ENCODE measurements at regions not wholly inside any gene's neighbourhood (a gene's known extent, or its start where the extent isn't known, plus 50 kb on each side); places are given as distances from the start of the nearest gene placed in this dataset.

DNA sequence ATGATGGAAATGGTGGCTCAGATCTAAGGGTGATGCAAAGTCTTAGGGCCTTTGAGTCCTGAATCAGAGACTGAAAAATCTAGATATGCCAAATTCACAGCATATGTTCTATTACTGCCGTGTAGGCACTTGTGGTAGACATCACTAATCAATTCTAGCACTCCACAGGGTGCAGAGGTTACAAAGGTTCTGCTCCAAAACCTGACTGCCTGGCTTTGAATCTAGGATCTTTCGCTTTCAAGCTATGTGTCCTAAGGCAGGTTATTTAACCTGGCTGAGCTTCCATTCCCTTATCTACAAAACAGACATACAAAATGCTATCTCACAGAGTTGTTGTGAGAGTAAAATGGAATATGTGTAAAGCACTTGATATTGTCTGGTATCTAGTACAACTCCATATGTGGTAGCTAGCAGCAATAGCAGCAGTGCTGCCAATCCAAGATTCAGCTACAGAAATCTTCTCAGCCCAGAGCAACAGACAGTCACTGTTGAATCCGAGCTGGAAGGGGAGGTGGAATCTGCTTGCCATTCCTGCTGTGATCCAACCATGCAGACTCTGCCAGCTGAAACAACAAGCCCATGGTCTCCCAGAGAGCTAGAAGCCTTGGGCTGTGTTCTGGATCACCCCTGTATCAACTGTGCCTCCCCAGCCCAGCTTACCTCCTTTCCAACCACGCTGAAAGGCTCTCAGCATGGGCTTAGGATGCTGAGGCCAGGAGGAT is 206.9 kb downstream of the TFAP2C start:
- no peak for DNase-seq (ENCODE audit: low read depth)

DNA sequence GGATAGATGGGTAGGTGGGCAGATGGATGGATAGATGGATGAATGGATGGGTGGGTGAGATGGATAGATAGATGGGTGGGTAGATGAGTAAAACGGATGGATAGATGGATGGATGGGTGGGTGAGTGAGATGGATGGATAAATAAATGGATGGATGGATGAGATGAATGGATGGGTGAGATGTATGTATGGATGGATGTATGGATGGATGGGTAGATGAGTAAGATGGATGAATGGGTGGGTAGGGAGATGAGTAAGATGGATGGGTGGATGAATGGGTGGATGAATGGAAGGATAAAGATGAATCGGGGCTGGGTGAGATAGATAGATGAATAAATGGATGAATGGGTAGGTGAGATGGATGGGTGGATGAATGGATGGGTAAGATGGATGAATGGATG is 210.1 kb downstream of the TFAP2C start:
- no peak for DNase-seq (ENCODE audit: low read depth)

DNA sequence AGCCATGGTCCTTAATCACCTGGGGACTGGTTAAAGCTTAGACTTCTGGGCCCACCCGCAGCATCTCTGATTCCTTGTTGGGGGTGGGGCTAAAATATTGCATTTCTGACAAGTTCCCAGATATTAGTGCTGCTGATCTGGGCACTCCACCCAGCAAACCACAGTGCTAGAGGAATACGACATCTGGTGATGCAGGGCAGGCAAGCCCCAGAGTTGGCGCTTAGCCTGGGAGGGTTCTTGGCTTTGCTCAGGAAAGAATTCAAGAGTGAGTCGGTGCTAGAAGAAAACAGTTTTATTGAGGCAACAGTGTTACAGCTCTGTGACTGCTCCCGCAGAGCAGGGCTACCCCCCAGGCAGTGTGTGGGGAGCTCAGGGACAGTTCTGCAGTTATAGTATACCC is 210.7 kb downstream of the TFAP2C start:
- no peak for DNase-seq (ENCODE audit: low read depth)

DNA sequence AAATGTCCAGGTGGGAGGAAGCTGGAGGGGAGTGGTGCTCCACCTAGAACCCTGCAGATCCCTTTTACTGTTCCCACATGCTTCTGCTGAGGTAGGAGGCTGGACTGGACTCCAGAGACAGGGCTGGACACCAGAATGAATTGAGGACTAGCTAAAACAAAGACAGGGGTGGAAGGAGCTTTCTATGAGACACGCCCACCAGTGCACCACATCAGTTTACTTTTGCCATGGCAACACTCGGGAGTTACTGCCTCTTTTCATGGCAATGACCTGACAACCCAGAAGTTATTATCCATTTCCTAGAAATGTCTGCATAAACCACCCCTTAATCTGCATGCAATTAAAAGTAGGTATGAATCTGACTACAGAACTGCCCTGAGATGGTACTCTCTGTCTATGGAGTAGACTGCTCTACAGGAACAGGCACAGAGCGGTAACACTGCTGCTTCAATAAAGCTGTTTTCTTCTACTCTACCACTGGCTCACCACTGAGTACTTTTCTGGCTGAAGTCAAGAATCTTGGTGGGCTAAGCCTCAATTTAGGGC is 211.7 kb downstream of the TFAP2C start:
- no peak for DNase-seq (ENCODE audit: low read depth)

DNA sequence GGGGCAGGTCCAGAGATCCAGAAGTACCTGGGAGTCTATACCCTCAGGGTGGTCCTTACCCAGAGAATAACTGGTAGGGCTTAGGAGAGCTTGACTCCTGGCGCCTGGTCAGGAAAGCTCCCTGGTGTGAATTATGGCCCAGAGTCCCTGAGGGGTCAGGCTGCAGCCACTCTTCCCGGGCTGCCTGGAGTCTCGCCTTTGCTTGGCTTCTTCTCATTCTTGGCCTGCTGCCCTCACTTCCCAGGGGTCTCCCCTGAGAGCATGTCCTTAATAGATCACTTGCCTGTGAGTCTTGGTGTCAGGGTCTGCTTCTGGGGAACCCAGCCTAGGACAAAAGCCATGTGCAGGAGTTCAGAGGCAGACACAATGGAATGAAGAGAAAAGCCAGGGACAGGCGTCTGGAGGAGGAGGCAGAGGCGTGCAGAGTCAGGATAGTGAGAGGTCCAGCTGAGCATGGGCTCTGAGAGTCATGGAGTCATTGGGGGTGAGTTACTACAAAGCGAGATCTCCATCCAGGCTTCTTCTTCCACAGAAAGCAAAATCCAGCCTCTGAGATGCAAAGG is 212.3 kb downstream of the TFAP2C start:
- DNase-seq (ENCODE audit: low read depth), result no peak

DNA sequence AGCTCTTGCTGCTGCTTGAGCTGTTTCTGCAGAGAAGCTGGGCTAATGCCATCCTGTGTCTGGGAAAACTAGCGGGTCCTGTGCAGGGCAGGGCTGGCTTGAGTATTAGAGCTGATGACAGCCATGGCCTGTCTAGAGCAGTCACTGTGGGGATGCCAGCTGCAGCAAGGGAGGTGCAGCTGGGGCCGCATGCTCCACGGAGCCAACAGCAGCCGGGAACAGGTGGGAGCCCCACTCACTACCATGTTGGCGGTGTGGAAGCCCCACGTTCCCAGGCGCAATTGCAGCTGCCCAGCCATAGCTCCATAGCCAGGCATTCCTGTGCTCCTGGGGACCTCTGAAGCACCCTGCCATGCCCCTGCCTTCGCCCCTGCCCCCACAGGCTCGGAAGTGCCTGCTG is 212.9 kb downstream of the TFAP2C start:
- no peak for DNase-seq (ENCODE audit: low read depth)

DNA sequence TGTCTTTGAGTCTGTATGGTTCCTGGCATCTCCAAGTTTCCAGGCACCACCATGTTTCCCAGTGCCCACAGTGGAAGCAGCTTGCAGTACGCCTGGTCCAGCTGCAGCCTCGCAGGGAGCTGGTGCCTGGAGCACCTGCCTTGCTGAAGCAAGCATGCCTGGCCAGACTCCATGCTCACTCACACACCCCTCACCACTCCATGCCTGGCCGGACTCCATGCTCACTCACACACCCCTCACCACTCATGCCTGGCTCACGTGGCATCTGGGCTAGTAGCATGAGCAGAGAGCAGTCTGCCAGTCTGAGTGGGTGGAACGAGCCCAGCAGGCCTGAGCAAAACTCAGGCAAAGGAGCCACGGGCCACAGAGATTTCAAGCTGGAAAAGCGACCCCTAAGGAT is 214.3 kb downstream of the TFAP2C start:
- DNase-seq (ENCODE audit: low read depth), result no peak

DNA sequence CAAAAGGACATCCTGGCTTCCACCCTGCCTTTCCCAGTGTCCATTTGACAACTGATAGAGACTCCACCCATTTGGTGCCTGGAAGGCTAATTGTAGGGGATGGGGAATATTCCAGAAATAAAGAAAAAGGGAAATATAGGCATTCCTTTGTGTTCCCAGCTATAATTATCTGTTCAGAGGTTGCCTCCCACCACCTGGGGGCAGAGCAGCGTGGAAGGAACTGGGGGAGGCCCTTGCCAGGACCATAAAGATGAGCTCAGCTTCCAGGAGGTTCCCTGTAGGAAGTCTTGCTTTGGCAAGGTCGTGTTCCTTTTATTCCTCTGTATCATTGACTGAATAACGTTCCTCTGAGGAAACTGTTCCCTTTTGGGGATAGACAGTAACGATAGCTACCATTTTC is 214.7 kb downstream of the TFAP2C start:
- no peak for DNase-seq (ENCODE audit: low read depth)

DNA sequence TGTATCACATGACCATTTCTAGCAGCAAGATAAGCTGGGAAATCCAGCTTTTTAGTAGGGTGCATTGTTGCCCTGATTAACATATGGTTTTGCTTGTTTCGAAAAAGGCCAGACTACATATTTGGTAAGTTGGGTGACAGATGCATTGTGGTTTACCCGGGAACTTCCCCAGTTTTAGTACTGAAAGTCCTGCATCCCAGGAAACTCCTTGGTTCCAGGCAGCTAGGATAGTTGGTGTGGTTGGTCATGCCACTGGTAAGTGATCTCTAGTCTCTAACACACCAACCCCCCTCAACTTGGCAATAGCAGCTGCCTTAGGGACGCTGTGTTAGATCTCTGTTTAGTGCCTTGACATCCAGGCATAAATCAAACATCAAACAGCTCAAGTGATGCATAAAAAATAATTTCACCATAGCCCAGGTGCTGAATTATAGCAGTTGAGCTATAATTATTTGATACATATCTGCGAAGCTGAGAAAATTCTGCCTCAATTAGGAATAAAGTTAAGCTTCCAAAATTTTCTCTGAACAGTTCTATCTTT is 216.5 kb downstream of the TFAP2C start:
- no peak for DNase-seq (ENCODE audit: low read depth)

DNA sequence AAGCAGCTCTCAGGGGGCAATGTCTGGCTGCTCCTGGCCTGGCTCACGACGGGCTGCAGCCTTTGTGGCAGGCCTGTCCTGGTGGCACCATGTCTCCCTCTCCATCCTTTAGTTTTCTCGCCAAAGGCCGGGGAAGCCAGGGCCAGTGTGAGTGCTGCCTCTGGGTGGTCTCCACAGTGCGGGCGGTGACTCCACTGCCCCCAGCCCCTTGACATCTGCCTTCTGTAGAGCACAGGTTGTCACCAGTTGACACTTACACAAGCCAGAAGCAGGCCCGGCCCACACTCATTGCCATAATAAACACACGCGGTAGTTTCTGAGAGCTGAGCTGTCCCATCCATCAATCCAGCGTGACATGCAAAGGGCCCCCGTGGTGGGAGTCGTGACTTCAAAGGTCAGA is 219.5 kb downstream of the TFAP2C start:
- DNase-seq (ENCODE audit: low read depth), result no peak

DNA sequence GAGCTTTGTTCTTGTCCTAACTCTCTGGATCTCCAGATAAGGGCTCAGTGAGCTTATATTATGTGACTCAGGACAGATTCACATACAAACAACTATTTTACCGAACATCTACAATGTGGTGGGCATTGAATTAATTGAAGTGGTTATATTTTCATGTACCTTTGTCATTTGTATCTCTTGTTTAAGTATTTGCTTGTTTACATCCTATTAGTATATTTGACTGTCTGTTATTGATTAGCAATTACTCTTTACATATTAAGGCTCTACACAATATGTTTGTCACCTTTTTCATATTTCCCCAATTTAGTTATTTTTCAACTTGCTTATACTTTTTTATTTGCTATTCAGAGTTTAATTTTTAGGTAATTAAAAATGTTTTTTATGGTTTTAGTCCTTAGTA is 222.4 kb downstream of the TFAP2C start:
- no peak for DNase-seq (ENCODE audit: low read depth)

DNA sequence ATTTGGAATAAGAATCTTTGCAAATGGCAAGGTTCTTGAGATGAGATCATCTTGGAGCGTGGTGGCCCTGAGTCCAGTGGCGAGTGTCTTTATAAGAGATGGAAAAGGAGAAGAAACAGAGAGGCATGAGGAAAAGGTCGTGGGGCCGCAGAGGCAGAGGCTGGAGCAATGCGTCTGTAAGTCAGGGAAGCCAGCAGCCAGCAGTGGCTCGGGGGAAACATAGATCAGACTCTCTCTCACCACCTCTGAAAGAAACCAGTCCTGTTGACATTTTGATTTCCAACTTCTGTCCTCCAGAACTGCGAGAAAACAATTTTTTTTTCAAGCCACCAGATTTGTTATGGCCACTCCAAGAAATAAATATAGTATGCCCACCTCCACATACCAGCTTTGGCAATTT is 226.6 kb downstream of the TFAP2C start:
- DNase-seq (ENCODE audit: low read depth), result no peak

DNA sequence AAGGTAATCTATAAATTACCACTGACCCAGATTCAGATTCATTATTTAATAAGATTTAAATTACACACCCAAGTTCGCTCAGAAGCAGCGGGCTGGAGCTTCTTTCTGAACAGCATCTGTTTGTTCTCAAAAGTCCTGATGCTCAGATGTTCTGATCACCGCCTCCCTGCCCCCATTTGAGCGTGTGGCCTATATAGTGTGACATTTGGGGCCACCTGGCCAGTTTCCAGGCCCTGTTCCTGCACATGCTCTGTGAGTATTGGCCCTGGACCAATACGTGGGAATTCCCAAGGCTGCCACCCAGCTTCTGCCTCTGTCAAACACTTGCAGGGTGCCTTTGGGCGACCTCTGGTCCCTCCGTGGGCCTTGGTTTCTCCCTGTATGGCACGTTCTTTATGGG is 228.8 kb downstream of the TFAP2C start:
- DNase-seq (ENCODE audit: low read depth), result no peak

DNA sequence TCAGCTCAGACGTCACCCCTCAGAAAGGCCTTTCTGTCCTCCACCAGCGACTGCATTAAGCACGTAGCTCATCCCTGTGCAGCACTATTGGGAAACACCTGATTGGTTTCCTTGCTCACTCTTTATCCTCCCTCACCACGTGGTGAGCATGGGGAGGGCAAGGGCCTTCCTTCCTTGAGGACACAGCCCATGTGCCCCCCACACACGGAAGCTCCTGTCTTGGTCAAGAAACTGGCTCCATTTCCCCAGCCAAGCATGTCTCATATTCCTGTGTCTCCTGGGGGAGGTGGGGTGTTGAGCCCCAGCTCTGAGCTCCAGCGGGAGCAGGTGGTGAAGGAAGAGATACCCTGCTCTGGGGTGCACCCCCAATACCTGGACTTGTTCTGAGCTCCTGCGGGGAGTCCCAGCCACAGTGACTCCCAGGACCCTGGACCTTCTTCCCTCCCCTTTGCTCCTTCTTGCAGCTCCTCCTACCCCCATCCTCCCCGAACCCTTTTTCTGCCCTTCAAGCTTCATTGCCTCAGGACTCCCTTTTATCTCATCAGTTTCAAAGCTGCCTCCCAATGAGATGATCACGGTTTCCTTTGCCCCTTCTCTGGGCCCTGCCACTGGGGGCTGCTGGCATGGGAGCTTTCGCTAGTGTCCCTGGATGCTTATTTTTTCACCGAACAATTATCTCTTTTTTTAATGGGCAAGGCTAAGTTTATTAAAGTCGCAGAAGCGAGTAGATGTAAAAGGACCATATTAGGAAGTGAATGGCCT is 230.1 kb downstream of the TFAP2C start:
- DNase-seq (ENCODE audit: low read depth), result no peak

DNA sequence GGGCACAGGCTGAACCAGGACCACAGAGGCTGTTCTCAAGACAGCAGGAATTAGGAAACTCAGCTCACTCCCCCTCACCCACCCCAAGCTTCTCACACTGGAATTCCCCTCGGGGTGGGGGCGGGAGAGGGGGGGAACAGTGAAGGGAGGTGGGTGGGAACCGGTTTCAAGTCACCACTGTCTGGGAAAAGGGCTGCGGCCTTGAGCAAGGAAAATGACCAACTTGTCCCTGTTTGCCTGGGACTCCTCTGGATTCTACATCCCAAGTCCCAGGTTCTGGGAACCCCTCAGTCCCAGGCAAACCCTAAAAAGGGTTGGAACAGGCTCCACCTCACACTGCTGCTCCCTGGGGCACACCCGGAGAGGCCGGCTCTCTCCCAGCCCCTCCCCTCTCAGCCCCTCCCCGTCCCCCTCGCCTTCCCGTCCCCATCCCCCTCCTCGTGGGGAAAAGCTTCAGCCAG is 230.7 kb downstream of the TFAP2C start:
- no peak for DNase-seq (ENCODE audit: low read depth)

DNA sequence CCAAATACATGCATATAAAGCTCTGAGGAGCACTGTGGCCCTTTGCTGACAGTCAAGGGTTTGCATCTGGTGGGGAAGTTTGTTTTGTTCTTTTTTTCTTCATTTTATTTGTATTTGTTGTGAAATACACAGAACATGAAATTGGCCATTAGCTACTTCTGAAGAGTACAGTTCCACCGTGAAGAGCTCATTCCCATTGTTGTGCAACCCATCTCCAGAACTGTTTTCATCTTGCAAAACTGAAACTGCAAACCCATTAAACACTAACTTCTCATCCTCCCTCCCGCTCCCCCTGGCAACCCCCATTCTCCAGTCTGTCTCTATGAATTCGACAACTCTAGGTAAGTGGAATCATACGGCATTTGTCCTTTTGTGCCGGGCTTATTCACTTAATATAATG is 231.3 kb downstream of the TFAP2C start:
- no peak for DNase-seq (ENCODE audit: low read depth)

DNA sequence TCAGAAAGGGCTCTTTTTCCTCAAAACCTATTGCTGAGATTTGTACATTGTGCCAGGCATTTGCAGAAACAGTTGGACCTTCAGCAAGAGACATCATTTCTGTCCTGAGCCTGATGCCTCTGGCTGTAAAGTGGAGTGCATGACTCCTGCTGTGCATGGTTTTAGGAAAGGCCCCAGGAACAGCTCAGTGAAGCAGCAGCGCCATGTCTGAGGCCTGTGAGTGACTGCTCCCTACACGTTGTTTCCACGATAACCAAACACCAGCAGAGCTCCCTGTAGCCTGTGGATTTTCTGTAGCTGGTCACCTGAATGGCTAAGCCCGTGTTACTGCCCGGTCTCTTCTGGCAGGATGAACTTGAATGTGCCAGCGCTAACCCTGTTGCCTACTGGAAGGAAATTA is 232.5 kb downstream of the TFAP2C start:
- no peak for DNase-seq (ENCODE audit: low read depth)

DNA sequence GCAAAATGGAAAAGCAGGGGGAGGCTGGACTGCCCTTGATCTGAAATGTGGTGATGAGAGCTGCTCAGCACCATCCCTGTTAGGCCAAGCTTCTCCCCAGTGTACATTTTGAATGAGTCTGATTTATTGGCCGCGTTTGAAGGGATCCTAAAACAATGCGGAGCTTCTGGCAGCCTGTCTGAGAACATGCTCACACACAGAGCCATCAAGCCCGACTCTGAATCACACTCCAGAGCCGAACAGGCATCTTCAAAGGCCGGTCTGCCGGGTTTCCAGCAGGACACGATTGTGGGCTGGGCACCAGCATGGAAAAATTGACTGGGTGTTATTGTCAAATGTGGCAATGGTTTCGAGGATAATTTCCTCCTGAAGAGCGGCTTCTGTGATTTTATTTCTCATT is 235.9 kb downstream of the TFAP2C start:
- DNase-seq (ENCODE audit: low read depth), result no peak

DNA sequence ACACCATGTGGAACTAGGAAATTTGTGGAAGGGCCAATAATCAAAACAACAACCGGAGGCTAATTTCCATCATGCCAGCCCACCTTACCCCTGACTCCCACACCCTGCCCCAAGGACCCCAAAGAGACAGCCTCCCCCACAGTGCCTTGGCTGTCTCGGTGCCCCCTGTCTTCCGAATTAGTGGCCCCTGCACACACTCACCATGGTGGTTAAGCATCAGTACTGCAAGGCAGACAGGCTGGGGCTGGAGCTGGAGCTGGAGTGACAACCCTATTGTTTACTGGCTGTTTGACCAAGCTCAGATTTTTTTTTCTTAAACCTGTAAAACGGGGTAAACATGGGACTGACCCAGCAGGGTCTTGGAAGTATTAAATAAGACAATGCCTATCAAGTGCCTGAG is 238.0 kb downstream of the TFAP2C start:
- no peak for DNase-seq (ENCODE audit: low read depth)

DNA sequence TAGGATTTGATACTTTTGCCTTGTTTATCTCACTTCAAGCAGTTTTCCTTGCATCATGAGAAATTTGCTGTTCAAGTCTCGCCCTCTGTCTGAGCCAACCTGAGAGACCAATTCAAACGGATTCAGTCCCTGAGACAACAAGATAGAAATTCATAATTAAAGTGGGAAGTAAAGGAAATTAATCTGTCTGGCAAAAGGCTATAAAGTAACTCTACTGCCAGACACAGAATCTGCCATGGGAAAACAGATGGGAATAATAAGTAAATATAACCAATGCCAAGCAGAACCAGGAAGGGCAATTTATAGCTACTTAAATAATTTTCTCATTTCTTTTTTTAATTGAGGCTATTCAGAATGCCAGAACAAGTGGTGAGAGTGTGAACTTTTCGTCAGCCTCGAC is 239.6 kb downstream of the TFAP2C start:
- no peak for DNase-seq (ENCODE audit: low read depth)

DNA sequence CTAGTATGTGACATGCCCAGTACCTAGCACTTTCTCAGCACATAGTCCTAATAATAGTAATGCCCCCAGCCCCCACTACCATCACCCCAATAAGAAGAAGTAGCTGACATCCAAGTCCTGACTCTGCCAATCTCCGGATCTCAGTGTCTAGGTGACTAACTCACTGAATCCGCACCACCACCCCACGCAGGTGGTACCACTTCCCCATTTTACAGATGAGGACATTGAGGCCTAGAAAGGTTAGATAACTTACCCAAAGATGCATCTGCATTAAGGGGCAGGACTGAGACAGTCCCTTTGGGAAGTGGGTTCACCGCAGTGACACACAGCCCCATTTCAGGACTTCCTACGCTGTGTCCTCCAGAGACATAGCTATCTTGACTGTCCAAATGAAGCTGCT is 241.2 kb downstream of the TFAP2C start:
- DNase-seq (ENCODE audit: low read depth), result no peak

DNA sequence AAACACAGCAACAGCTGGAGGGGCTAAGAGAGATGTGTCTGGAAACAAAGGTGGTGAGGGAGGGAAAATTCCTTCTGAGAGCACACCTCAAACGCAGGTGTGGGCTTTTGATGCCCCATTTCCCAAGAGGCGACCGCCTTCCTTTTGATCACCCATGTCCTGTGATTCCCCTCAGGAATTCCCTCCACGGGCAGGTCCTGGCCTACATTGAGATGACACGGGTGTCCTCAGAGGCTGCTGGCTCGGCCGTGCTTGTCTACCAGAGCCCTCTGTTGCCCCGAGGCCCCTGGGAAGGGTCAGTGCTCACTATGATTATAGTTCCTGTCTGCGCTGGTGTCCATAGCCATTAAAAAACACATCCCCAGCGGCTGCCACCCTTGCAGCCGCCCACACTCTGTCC is 242.6 kb downstream of the TFAP2C start:
- DNase-seq (ENCODE audit: low read depth), result no peak
